ENCODE measurements at regions not wholly inside any gene's neighbourhood (a gene's known extent, or its start where the extent isn't known, plus 50 kb on each side); places are given as distances from the start of the nearest gene placed in this dataset.
"Not testable (repeated sequence)": the region's sequence is repeated elsewhere in the genome, so short reads cannot be mapped to it uniquely, and the experiment has no call there.

DNA sequence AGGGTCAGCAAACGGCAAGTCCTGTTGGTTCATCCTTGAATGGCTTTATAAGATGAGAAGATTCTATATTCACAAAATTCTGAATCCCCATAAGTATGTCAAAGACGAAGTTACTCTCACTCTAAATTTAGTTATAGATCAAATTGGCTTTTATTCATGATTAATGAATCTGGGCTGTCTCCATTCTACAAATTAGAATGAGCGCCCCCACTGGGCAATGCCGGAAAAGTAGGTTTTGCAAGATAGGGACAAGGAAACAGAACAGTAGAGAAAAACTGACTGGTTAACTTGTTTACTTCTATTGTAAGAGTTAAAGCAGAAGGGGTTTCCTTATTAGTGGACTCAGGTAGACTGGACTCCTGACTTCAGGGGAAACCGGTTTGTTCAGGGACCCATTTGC lies 100.3 kb downstream of the F11 start:
- no peak overlapping the region for H3K4me3 ChIP-seq (ENCODE audit: low read length)
- no peak for DNase-seq (ENCODE audit: low read depth)
- no peak for TF ChIP-seq CTCF (conservative IDR thresholded peaks at IDR 0.05; ENCODE audit: low read depth, low read length)

DNA sequence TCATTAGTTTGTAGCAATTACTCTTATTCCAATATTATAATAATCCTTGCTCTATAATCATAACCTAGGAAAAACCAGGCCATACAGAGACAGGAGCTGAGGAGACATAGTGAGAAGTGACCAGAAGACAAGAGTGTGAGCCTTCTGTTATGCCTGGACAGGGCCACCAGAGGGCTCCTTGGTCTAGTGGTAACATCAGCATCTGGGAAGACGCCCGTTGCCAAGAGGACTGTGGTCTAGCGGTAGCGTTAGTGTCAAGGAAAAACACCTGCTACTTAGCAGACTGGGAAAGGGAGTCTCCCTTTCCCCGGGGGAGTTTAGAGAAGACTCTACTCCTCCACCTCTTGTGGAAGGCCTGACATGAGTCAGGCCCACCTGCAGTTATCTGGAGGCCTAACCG lies 97.0 kb downstream of the F11 start:
- H3K4me3 ChIP-seq (ENCODE audit: low read length); DNase-seq (ENCODE audit: low read depth): not testable (repeated sequence)

- DNase-seq (ENCODE audit: low read depth): no peak
- H3K4me3 ChIP-seq (ENCODE audit: low read length): no peak overlapping the region
- TF ChIP-seq CTCF (conservative IDR thresholded peaks at IDR 0.05; ENCODE audit: low read depth, low read length): no peak
Observed at GRCh38 chr4:186360551-186360950, 94.6 kb downstream of the F11 start.

DNA sequence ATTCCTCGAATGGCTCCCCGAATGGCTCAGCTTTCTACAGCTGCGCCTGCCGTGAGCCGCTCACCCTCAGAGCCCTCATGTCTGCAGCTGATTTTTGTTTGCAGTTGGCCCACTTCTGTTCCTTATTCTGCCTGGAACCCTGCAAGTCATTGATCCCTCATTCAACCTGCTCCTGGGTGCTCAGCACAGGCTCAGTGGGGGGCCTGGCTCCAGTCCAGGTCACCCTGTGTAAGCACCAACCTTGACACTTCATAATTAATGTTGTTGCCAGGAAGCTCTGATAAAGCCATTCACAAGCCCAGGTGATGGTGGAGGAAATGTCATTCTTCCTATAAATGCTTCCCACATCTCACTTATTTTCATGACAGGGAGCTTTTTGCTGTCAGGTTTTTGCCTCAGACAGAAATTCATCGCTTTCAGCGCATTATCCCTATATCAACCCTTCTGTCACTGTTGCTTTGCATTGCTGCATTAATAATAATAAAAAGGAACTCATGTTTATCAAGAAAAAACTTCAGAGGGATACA lies 85.7 kb downstream of the F11 start:
- no peak for DNase-seq (ENCODE audit: low read depth)
- no peak for TF ChIP-seq CTCF (conservative IDR thresholded peaks at IDR 0.05; ENCODE audit: low read depth, low read length)
- H3K4me3 ChIP-seq (ENCODE audit: low read length): no peak overlapping the region

GRCh38 chr4:186348433-186348832 lies 82.4 kb downstream of the F11 start:
- H3K4me3 ChIP-seq (ENCODE audit: low read length): no peak overlapping the region
- TF ChIP-seq CTCF (conservative IDR thresholded peaks at IDR 0.05; ENCODE audit: low read depth, low read length): no peak
- no peak for DNase-seq (ENCODE audit: low read depth)

- H3K4me3 ChIP-seq (ENCODE audit: low read length): no peak overlapping the region
- no peak for TF ChIP-seq CTCF (conservative IDR thresholded peaks at IDR 0.05; ENCODE audit: low read depth, low read length)
- no peak for DNase-seq (ENCODE audit: low read depth)
Observed at GRCh38 chr4:186347743-186348142, 81.8 kb downstream of the F11 start.

GRCh38 chr4:186345184-186345583 lies 79.2 kb downstream of the F11 start:
- DNase-seq (ENCODE audit: low read depth): no peak
- TF ChIP-seq CTCF (conservative IDR thresholded peaks at IDR 0.05; ENCODE audit: low read depth, low read length): no peak
- H3K4me3 ChIP-seq (ENCODE audit: low read length): no peak overlapping the region

- no peak for TF ChIP-seq CTCF (conservative IDR thresholded peaks at IDR 0.05; ENCODE audit: low read depth, low read length)
- no peak for DNase-seq (ENCODE audit: low read depth)
- H3K4me3 ChIP-seq (ENCODE audit: low read length): no peak overlapping the region
Observed at GRCh38 chr4:186342582-186342981, 76.6 kb downstream of the F11 start.

Data from retinal pigment epithelial cell (primary cell).